Liver (tissue), 8 donors: ENCODE measurements at regions not wholly inside any gene's neighbourhood (a gene's known extent, or its start where the extent isn't known, plus 50 kb on each side); places are given as distances from the start of the nearest gene placed in this dataset.

Source experiments
- DNase-seq: peaks from one replicate; pipeline ENCODE4 v3.0.0-alpha.2; 2017; ENCODE audit warnings: low spot score
- H3K27ac ChIP-seq, 2 donors: one replicate each; pipeline ENCODE4 v1.7.0; 2013; ENCODE audit warnings: inconsistent platforms in 2 of 2, low read length in 2 of 2, control low read depth in 1 of 2, low read depth in 1 of 2, mild to moderate bottlenecking in 1 of 2
- H3K27me3 ChIP-seq, 4 donors: one replicate each; pipeline versions ENCODE4 v1.6.1 to v1.7.0; 2013; ENCODE audit warnings: low read length in 3 of 4, inconsistent platforms in 1 of 4, mild to moderate bottlenecking in 1 of 4, moderate library complexity in 1 of 4; ENCODE audit not compliant: control insufficient read depth in 4 of 4, insufficient read depth in 4 of 4
- H3K36me3 ChIP-seq, 4 donors: one replicate each; pipeline versions ENCODE4 v1.6.1 to v1.7.0; 2013; ENCODE audit warnings: low read length in 3 of 4, mild to moderate bottlenecking in 3 of 4, low read depth in 1 of 4, moderate library complexity in 1 of 4; ENCODE audit not compliant: control insufficient read depth in 4 of 4, insufficient read depth in 3 of 4
- H3K4me1 ChIP-seq, 4 donors: one replicate each; pipeline versions ENCODE4 v1.6.1 to v1.7.0; 2013; ENCODE audit warnings: low read length in 3 of 4, mild to moderate bottlenecking in 3 of 4, moderate library complexity in 1 of 4; ENCODE audit not compliant: control insufficient read depth in 4 of 4, insufficient read depth in 4 of 4
- H3K4me3 ChIP-seq, 3 donors: one replicate each; pipeline versions ENCODE4 v1.6.1 to v1.7.0; 2013; ENCODE audit warnings: low read length in 3 of 3, control low read depth in 1 of 3, low read depth in 1 of 3, mild to moderate bottlenecking in 1 of 3
- H3K9ac ChIP-seq, 2 donors: one replicate each; pipeline ENCODE4 v1.7.0; 2013; ENCODE audit warnings: low read length in 2 of 2, mild to moderate bottlenecking in 2 of 2, moderate library complexity in 2 of 2, control low read depth in 1 of 2, low read depth in 1 of 2
- H3K9me3 ChIP-seq, 4 donors: one replicate each; pipeline versions ENCODE4 v1.6.1 to v1.7.0; 2013; ENCODE audit warnings: low read length in 3 of 4; ENCODE audit not compliant: control insufficient read depth in 4 of 4
- ATF3 ChIP-seq: IDR thresholded peaks from 2 replicates; pipeline ENCODE4 v1.6.1; 2016; ENCODE audit warnings: antibody characterized with exemption
- CTCF ChIP-seq: fragments of 150-350 bp; IDR thresholded peaks from 2 replicates; pipeline ENCODE4 v1.5.1; 2017; ENCODE audit warnings: improper control_type of control experiment, low read depth, low read length; ENCODE audit not compliant: missing input control
- EGR1 ChIP-seq, 2 donors: IDR thresholded peaks; 2 replicates each; pipeline ENCODE4 v1.6.1; 2016 to 2018; ENCODE audit warnings: antibody characterized with exemption in 2 of 2, low read depth in 2 of 2
- FOXA1 ChIP-seq: IDR thresholded peaks from 2 replicates; pipeline ENCODE4 v1.6.1; 2016; ENCODE audit warnings: antibody characterized with exemption
- FOXA2 ChIP-seq: IDR thresholded peaks from 2 replicates; pipeline ENCODE4 v1.6.1; 2016; ENCODE audit warnings: antibody characterized with exemption
- GABPA ChIP-seq, 2 donors: IDR thresholded peaks in 1 of 2; conservative IDR thresholded peaks in 1 of 2; 2 replicates each; pipeline ENCODE4 v1.6.1; 2016; ENCODE audit warnings: antibody characterized with exemption in 2 of 2, mild to moderate bottlenecking in 1 of 2, moderate library complexity in 1 of 2
- HNF4A ChIP-seq, 2 donors: conservative IDR thresholded peaks; 2 replicates each; pipeline ENCODE4 v1.6.1; 2016; ENCODE audit warnings: antibody characterized with exemption in 2 of 2, mild to moderate bottlenecking in 2 of 2
- HNF4G ChIP-seq: IDR thresholded peaks from 2 replicates; pipeline ENCODE4 v1.6.1; 2016; ENCODE audit warnings: antibody characterized with exemption
- JUND ChIP-seq, 2 donors: IDR thresholded peaks; 2 replicates each; pipeline ENCODE4 v1.6.1; 2016; ENCODE audit warnings: antibody characterized with exemption in 2 of 2
- MAX ChIP-seq: IDR thresholded peaks from 2 replicates; pipeline ENCODE4 v1.6.1; 2016; ENCODE audit warnings: antibody characterized with exemption
- NR2F2 ChIP-seq: IDR thresholded peaks from 2 replicates; pipeline ENCODE4 v1.6.1; 2016; ENCODE audit warnings: antibody characterized with exemption
- RAD21 ChIP-seq, 2 donors: IDR thresholded peaks; 2 replicates each; pipeline ENCODE4 v1.6.1; 2016; ENCODE audit warnings: antibody characterized with exemption in 2 of 2, mild to moderate bottlenecking in 2 of 2
- REST ChIP-seq: IDR thresholded peaks from 2 replicates; pipeline ENCODE4 v1.6.1; 2016; ENCODE audit warnings: antibody characterized with exemption, mild to moderate bottlenecking
- RXRA ChIP-seq, 2 donors: IDR thresholded peaks; 2 replicates each; pipeline ENCODE4 v1.6.1; 2017 to 2018; ENCODE audit warnings: antibody characterized with exemption in 2 of 2, mild to moderate bottlenecking in 1 of 2
- SP1 ChIP-seq: IDR thresholded peaks from 2 replicates; pipeline ENCODE4 v1.6.1; 2018; ENCODE audit warnings: antibody characterized with exemption, mild to moderate bottlenecking
- TAF1 ChIP-seq: conservative IDR thresholded peaks from 2 replicates; pipeline ENCODE4 v1.6.1; 2016; ENCODE audit warnings: antibody characterized with exemption, mild to moderate bottlenecking
- YY1 ChIP-seq: IDR thresholded peaks from 2 replicates; pipeline ENCODE4 v1.6.1; 2016; ENCODE audit warnings: antibody characterized with exemption, mild to moderate bottlenecking
- ZBTB33 ChIP-seq: IDR thresholded peaks from 2 replicates; pipeline ENCODE4 v1.6.1; 2016; ENCODE audit warnings: antibody characterized with exemption
- WGBS: extraction: QIAGEN DNeasy Blood & Tissue Kit; methylation state at CpG from one replicate; pipeline ENCODE4 v1.1.7; 2013; 5-methylcytosine and 5-hydroxymethylcytosine counted together
- donor health status: healthy.
- donor health status: healthy.
- donor health status: healthy.
- donor health status: healthy.
- donor health status: healthy.

- H3K27ac ChIP-seq, result no peak overlapping the region
- no peaks in the 10 kb centered on the region for H3K9me3 ChIP-seq
- H3K4me1 ChIP-seq, result no peaks in the 10 kb centered on the region
- no peak for DNase-seq
- WGBS, result 80% methylated on average over 13 of the region's 13 CpGs
- H3K36me3 ChIP-seq, result no peaks in the 10 kb centered on the region
- no peak overlapping the region for H3K9ac ChIP-seq
- TF ChIP-seq FOXA2, result no peak
- TF ChIP-seq RXRA (IDR thresholded peaks at IDR 0.05), result no peak
- no peak for TF ChIP-seq EGR1 (IDR thresholded peaks at IDR 0.05; ENCODE audit: low read depth in 2 of 2)
- no peak for TF ChIP-seq CTCF
- TF ChIP-seq SP1, result no peak
- TF ChIP-seq TAF1, result no peak
- no peak for TF ChIP-seq HNF4G
- TF ChIP-seq RAD21 (IDR thresholded peaks at IDR 0.05), result no peak
- TF ChIP-seq ATF3, result no peak
- TF ChIP-seq YY1, result no peak
- TF ChIP-seq GABPA (IDR thresholded peaks at IDR 0.05 in 1 of 2, conservative IDR thresholded peaks at IDR 0.05 in 1 of 2), result no peak
- no peak for TF ChIP-seq JUND (IDR thresholded peaks at IDR 0.05)
- TF ChIP-seq FOXA1, result no peak
- TF ChIP-seq HNF4A (conservative IDR thresholded peaks at IDR 0.05), result no peak
- TF ChIP-seq MAX, result no peak
- no peak for TF ChIP-seq REST
- no peak for TF ChIP-seq ZBTB33
- TF ChIP-seq NR2F2, result no peak
- no peaks in the 10 kb centered on the region for H3K27me3 ChIP-seq
- no peak overlapping the region for H3K4me3 ChIP-seq
Measured at GRCh38 chr18:78740876-78741275, 238.7 kb upstream of the SALL3 start.
